Skeletal muscle cell (primary cell): ENCODE measurements at regions not wholly inside any gene's neighbourhood (a gene's known extent, or its start where the extent isn't known, plus 50 kb on each side); places are given as distances from the start of the nearest gene placed in this dataset.

ENCODE experiments used
- DNase-seq: peaks from one replicate; pipeline ENCODE4 v3.0.0-alpha.2; 2010; ENCODE audit warnings: low read depth
- H3K4me3 ChIP-seq: 2 replicates; pipeline ENCODE4 v1.5.1; 2011; ENCODE audit warnings: low read depth, mild to moderate bottlenecking, control low read depth, low read length, moderate library complexity

DNA sequence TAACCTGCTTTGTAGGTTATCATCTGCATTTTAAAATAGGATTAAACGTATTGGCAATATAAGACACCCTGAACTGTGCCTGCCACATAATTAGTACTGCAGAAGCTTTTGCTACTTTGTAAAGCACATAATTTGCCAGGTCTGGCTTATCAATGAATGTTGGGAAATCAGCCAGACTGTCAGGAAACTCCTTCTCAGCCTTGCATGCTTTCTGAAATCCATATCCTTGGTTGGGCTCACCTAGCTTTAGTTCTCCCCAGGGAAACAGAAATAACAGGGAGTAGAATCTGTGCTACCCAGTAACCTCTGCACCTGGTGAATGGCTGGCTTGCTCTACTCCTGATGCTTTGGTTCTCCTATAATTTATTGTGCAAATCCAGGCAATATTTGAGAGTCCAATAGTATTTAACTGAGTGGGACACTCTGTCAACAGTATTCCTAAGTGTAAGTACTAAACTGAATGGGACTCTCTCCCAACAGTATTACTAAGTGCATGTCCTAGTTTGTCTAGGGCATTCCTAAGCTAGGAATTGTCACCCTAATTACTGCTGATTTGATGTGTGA is 354.5 kb downstream of the WDR72 start:
- no peak overlapping the region for H3K4me3 ChIP-seq
- DNase-seq = no peak

DNA sequence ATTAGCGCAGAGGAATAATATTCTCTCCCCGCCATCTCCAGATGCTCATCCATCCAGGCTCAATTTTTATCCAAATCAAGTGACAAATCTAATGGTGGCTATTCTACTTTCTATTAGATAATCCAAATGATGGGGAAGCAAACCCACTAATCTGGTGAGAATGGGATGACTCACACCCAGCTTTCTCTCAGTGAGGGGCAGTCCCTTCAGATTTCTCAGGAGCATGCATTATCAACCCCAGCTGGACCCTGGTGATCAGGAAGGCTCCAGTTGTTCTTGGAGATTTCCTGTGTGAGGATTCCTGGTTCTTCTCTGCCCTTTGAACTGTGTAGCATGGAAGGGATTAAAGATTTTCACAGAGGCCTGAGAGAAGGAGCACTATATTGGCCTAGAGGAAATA is 358.0 kb downstream of the WDR72 start:
- H3K4me3 ChIP-seq = no peak overlapping the region
- DNase-seq = no peak

GRCh38 chr15:53400986-53401385 is 358.5 kb downstream of the WDR72 start:
- no peak for DNase-seq
- H3K4me3 ChIP-seq = no peak overlapping the region

- H3K4me3 ChIP-seq = no peak overlapping the region
- no peak for DNase-seq
Measured at GRCh38 chr15:53397041-53397616, 362.3 kb downstream of the WDR72 start.

GRCh38 chr15:53395871-53396270 is 363.6 kb downstream of the WDR72 start:
- no peak for DNase-seq
- H3K4me3 ChIP-seq = no peak overlapping the region

DNA sequence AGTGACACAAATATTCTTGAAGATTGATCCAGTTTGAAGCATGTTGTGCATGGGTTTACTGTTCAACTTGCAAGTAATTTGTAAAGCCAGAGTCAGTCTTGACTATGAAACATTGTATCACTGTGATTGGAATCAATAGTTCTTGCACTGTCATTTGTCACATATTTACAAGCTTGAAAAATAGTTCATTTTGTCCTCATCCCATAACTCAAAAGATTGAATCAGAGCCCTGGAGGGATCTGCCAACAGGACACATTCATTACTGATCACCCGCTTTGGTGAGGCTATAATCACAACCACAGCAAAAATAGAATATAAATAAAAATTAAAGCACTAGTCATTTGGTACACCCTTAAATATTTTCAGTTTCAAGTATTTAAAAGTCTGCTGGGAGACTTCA is 368.9 kb downstream of the WDR72 start:
- DNase-seq = no peak
- H3K4me3 ChIP-seq = no peak overlapping the region

- no peak for DNase-seq
- H3K4me3 ChIP-seq = no peak overlapping the region
Measured at GRCh38 chr15:53389271-53390037, 370.0 kb downstream of the WDR72 start.

GRCh38 chr15:53384417-53384816 is 375.0 kb downstream of the WDR72 start:
- no peak overlapping the region for H3K4me3 ChIP-seq
- DNase-seq = no peak

DNA sequence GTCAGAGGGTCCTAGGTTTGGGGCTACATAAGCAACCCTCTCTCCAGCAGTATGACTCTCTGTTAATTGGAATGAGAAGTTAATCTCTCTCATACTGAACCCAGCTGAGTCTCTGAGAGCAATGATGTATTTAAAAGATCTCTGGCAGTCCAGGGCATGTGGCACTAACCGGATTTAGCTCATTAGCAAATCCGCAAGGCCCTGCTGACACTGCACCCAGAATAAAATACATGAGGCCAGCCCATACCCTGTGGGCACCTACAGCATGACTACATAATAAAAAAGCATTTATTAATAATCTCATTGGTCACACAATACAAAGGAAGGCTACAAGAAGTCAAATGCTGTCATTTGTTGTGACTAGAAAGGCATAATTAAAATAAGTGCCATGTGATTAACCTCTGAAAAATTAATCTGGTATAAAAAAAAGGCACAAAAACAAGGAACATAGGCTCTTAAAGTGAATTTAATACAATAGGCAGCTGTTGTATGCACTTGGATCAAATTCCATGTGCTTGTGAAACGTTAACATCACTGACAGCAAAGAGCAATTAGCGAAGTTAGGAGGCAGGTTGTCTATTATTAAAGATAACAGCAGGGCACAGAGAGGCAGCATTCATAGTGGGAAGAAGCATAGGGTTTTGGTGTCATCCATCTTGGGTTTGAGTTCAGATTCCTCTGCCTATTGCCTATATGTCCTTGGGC is 381.2 kb downstream of the WDR72 start:
- DNase-seq = no peak
- H3K4me3 ChIP-seq = no peak overlapping the region

- DNase-seq = no peak
- no peak overlapping the region for H3K4me3 ChIP-seq
Measured at GRCh38 chr15:53367740-53368139, 391.7 kb downstream of the WDR72 start.

DNA sequence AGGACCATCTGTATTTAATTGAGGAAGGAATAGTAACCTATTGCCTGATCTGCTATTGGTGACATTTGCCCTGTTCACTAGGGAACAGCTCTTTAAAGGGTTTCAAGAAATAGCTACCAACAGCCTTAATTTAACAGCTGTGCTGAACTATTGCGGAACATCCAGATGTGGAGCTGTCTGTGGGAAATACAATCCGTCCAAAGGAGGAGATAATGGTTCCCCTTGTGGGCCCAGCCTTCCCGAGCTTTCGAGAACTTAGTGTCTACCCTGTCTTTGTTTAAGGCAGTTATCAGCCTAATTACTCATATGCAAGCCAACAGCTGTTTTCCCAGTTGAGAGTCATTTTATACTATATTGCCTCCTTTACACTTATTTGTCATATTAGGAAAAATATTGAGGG is 398.6 kb downstream of the WDR72 start:
- H3K4me3 ChIP-seq = no peak overlapping the region
- no peak for DNase-seq

DNA sequence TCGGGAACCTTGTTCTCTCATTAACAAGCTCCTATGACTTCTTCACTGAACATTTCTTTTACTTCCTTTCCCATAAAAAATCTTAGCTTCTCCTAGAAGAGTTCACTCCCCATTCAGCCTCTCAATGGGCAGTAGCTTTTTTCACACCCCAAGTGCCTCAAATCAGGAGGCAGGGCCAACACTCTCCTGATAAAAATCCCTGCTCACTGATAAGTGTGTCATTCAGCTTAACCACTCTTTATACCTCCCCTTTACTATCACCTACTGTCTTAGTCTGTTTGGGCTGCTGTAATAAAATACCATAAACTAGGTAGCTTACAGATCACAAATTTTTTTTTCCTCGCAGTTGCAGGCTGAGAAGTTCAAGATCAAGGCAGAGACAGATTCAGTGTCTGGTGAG is 400.4 kb downstream of the WDR72 start:
- no peak overlapping the region for H3K4me3 ChIP-seq
- no peak for DNase-seq

DNA sequence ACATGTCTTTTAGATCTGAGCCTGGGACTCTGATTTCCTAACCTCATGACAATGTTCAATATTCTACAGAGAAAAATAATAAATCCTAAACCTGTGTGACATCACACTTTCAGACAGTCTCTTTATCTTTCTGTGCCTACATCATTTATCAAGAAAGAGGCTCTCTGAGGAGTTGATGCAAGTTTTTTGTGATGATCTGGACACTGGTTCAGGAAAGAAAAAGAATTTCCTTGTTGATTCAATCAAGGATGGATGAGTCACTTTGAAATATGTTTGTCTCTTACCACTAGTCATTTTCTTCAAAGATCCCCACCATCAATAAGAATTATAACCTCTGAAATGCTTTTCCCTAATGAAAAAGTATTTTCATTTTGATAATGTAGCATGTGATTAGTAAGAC is 404.6 kb downstream of the WDR72 start:
- no peak for DNase-seq
- H3K4me3 ChIP-seq = no peak overlapping the region

- no peak for DNase-seq
- H3K4me3 ChIP-seq = no peak overlapping the region
Measured at GRCh38 chr15:53351373-53351772, 408.1 kb downstream of the WDR72 start.

GRCh38 chr15:53346583-53346982 is 412.9 kb downstream of the WDR72 start:
- DNase-seq = no peak
- H3K4me3 ChIP-seq = no peak overlapping the region

- no peak for DNase-seq
- no peak overlapping the region for H3K4me3 ChIP-seq
Measured at GRCh38 chr15:53331328-53332190, 427.9 kb downstream of the WDR72 start.

- DNase-seq = no peak
- no peak overlapping the region for H3K4me3 ChIP-seq
Measured at GRCh38 chr15:53328341-53328740, 431.1 kb downstream of the WDR72 start.

GRCh38 chr15:53324061-53324460 is 435.4 kb downstream of the WDR72 start:
- no peak for DNase-seq
- H3K4me3 ChIP-seq = no peak overlapping the region

GRCh38 chr15:53323191-53323590 is 436.3 kb downstream of the WDR72 start:
- no peak for DNase-seq
- H3K4me3 ChIP-seq = no peak overlapping the region

DNA sequence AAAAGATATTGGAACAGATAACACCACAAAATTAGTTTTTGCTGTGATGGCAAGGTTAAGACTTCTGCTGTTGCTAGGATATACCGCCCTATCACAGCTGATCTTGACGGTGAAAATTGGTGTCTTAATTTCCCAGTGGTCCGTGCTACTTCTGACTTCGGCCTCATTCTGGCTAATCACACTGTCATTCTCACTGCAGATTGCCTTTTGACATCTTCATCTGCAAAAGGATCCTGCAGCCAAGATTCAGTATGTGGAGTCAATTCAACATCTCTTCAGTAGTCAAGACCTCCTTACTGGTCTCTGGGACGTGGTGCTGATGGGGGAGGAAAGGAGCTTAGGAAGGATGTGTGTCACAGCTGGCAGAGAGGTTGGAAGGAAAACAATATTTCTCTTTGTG is 438.6 kb downstream of the WDR72 start:
- no peak overlapping the region for H3K4me3 ChIP-seq
- no peak for DNase-seq
